NCI-H146 (cell line): ENCODE measurements at regions not wholly inside any gene's neighbourhood (a gene's known extent, or its start where the extent isn't known, plus 50 kb on each side); places are given as distances from the start of the nearest gene placed in this dataset.

ENCODE experiments used
- DNase-seq: peaks from one replicate; lab custom pipeline; 2025; lab: John Stamatoyannopoulos, UW

- DNase-seq = no peak
Observed at GRCh38 chr1:214208460-214208859, 72.5 kb upstream of the SMYD2 start.

- no peak for DNase-seq
Observed at GRCh38 chr1:214209260-214209808, 71.6 kb upstream of the SMYD2 start.

GRCh38 chr1:214213136-214213535 lies 67.8 kb upstream of the SMYD2 start:
- no peak for DNase-seq

GRCh38 chr1:214214851-214215250 lies 66.1 kb upstream of the SMYD2 start:
- no peak for DNase-seq

GRCh38 chr1:214215583-214215982 lies 65.4 kb upstream of the SMYD2 start:
- no peak for DNase-seq

- no peak for DNase-seq
Observed at GRCh38 chr1:214216021-214216420, 64.9 kb upstream of the SMYD2 start.

GRCh38 chr1:214216779-214217178 lies 64.2 kb upstream of the SMYD2 start:
- DNase-seq = peak; percentile 68

GRCh38 chr1:214219902-214220301 lies 61.1 kb upstream of the SMYD2 start:
- DNase-seq = peak; percentile 68

GRCh38 chr1:214220891-214221290 lies 60.1 kb upstream of the SMYD2 start:
- no peak for DNase-seq

GRCh38 chr1:214224611-214225354 lies 56.2 kb upstream of the SMYD2 start:
- DNase-seq = peak; percentile 49

- no peak for DNase-seq
Observed at GRCh38 chr1:214228976-214229375, 52.0 kb upstream of the SMYD2 start.

- DNase-seq = no peak
Observed at GRCh38 chr1:214229736-214230135, 51.2 kb upstream of the SMYD2 start.
